ENCODE measurements at regions not wholly inside any gene's neighbourhood (a gene's known extent, or its start where the extent isn't known, plus 50 kb on each side); places are given as distances from the start of the nearest gene placed in this dataset.

DNA sequence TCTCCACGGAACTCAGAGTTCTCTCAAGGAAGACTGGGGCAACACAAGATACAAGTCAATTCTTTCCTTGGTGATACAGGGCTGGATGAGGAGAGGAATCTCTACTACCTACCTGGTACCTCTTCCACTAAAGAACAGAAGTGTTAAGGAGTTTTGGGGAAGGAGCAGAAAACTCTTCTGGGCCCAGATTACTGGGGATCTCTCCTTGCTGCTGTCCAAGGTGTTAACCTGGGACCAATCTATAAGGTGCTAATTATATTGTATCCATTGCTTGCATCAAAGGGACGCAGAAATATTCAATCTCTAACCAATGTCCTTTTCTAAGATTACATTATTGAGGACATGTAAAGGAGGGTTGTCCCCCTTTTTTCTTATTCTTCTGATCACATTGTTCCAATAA lies 1102.5 kb downstream of the AMY1C start:
- no peaks in the 10 kb centered on the region for H3K27me3 ChIP-seq (replicated peaks; ENCODE audit: insufficient read depth, low read depth, low read length, poor library complexity)
- BruUV-seq (replicated peaks) = no TSS peak
- no peaks in the 10 kb centered on the region for H3K9me3 ChIP-seq (ENCODE audit: low read depth, low read length, poor library complexity, severe bottlenecking)
- H3K36me3 ChIP-seq (ENCODE audit: insufficient read depth, low read length, poor library complexity, severe bottlenecking) = no peaks in the 10 kb centered on the region
- no peak for DNase-seq (ENCODE audit: low spot score)
- no peaks in the 10 kb centered on the region for H3K4me1 ChIP-seq (ENCODE audit: insufficient read depth, low read length, poor library complexity, severe bottlenecking)
- intact Hi-C loops (cut with micrococcal nuclease; ENCODE audit: unreplicated experiment) = no loop called here
- TF ChIP-seq, protein P1, sequence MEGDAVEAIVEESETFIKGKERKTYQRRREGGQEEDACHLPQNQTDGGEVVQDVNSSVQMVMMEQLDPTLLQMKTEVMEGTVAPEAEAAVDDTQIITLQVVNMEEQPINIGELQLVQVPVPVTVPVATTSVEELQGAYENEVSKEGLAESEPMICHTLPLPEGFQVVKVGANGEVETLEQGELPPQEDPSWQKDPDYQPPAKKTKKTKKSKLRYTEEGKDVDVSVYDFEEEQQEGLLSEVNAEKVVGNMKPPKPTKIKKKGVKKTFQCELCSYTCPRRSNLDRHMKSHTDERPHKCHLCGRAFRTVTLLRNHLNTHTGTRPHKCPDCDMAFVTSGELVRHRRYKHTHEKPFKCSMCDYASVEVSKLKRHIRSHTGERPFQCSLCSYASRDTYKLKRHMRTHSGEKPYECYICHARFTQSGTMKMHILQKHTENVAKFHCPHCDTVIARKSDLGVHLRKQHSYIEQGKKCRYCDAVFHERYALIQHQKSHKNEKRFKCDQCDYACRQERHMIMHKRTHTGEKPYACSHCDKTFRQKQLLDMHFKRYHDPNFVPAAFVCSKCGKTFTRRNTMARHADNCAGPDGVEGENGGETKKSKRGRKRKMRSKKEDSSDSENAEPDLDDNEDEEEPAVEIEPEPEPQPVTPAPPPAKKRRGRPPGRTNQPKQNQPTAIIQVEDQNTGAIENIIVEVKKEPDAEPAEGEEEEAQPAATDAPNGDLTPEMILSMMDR (conservative IDR thresholded peaks at IDR 0.05; ENCODE audit: low read depth, low read length) = no peak
- TF ChIP-seq EZH2 (IDR thresholded peaks at IDR 0.05; ENCODE audit: borderline replicate concordance, low read depth, low read length, poor library complexity, severe bottlenecking) = no peak
- no peak overlapping the region for H3K4me3 ChIP-seq (ENCODE audit: low read depth, low read length, poor library complexity, severe bottlenecking)
- POLR2A ChIA-PET (ENCODE audit: low non-redundant PET) = no interaction called here
- no peak overlapping the region for H3K27ac ChIP-seq (ENCODE audit: low read depth, low read length, poor library complexity, severe bottlenecking)
- CTCF ChIA-PET = no interaction called here

DNA sequence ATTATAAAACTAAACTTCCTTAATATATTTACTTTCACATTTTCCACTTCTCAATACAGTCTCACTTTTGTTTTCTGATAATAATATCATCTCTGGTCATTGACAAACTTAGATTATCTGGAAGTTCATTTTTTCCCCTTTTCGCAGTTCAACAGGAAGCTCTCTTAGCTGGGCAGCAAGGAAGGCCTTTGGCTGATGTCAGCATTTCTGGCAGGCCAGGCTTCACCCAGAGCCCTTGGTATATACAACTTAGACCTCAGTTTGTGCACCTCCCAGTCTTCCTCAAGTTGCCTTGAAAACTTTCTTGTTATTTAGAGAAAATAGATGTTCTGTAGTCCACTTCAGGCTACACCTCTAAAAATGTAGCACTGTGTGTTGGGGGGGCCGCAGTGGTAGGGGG lies 1103.6 kb downstream of the AMY1C start:
- Histone ChIP-seq H3K9me3 (ENCODE audit: low read depth, low read length, poor library complexity, severe bottlenecking) (no peaks in the 10 kb centered on the region), H3K27me3 (replicated peaks; ENCODE audit: insufficient read depth, low read depth, low read length, poor library complexity) (no peaks in the 10 kb centered on the region), H3K4me3 (ENCODE audit: low read depth, low read length, poor library complexity, severe bottlenecking) (no peak overlapping the region), H3K4me1 (ENCODE audit: insufficient read depth, low read length, poor library complexity, severe bottlenecking) (no peaks in the 10 kb centered on the region), H3K27ac (ENCODE audit: low read depth, low read length, poor library complexity, severe bottlenecking) (no peak overlapping the region), H3K36me3 (ENCODE audit: insufficient read depth, low read length, poor library complexity, severe bottlenecking) (no peaks in the 10 kb centered on the region)
- DNase-seq (ENCODE audit: low spot score) = no peak
- BruUV-seq (replicated peaks) = no TSS peak
- ChIA-PET CTCF (no interaction called here), POLR2A (ENCODE audit: low non-redundant PET) (no interaction called here)
- TF ChIP-seq, protein P1 (conservative IDR thresholded peaks at IDR 0.05; ENCODE audit: low read depth, low read length) = no peak
- TF ChIP-seq EZH2 (IDR thresholded peaks at IDR 0.05; ENCODE audit: borderline replicate concordance, low read depth, low read length, poor library complexity, severe bottlenecking) = no peak
- intact Hi-C loops (cut with micrococcal nuclease; ENCODE audit: unreplicated experiment) = no loop called here

DNA sequence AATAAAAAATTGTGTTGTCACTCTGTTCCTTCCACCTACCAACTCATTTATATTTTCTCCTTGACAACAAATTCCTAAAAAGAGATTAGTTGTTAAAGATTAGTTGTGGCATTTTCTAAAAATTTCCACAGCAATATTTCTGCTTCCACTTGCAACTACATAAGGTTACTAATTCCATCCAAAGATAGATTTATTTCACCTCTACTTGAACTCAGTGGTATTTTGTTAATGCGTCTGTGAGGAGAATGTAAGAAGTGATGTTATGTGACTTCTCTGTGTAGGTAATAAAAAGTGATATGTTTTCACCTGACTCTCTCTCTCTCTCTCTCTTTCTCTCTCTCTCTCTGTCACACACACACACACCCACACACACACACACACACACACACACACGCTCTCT lies 1104.8 kb downstream of the AMY1C start:
- Histone ChIP-seq H3K9me3 (ENCODE audit: low read depth, low read length, poor library complexity, severe bottlenecking) (no peaks in the 10 kb centered on the region), H3K4me1 (ENCODE audit: insufficient read depth, low read length, poor library complexity, severe bottlenecking) (no peaks in the 10 kb centered on the region), H3K4me3 (ENCODE audit: low read depth, low read length, poor library complexity, severe bottlenecking) (no peak overlapping the region), H3K27me3 (replicated peaks; ENCODE audit: insufficient read depth, low read depth, low read length, poor library complexity) (no peaks in the 10 kb centered on the region), H3K36me3 (ENCODE audit: insufficient read depth, low read length, poor library complexity, severe bottlenecking) (no peaks in the 10 kb centered on the region), H3K27ac (ENCODE audit: low read depth, low read length, poor library complexity, severe bottlenecking) (no peak overlapping the region)
- ChIA-PET POLR2A (ENCODE audit: low non-redundant PET) (no interaction called here), CTCF (no interaction called here)
- BruUV-seq (replicated peaks) = no TSS peak
- intact Hi-C loops (cut with micrococcal nuclease; ENCODE audit: unreplicated experiment) = no loop called here
- DNase-seq (ENCODE audit: low spot score) = no peak
- TF ChIP-seq, protein P1 (conservative IDR thresholded peaks at IDR 0.05; ENCODE audit: low read depth, low read length) = no peak
- no peak for TF ChIP-seq EZH2 (IDR thresholded peaks at IDR 0.05; ENCODE audit: borderline replicate concordance, low read depth, low read length, poor library complexity, severe bottlenecking)

Measured in A673 (cell line).